ENCODE measurements at regions not wholly inside any gene's neighbourhood (a gene's known extent, or its start where the extent isn't known, plus 50 kb on each side); places are given as distances from the start of the nearest gene placed in this dataset.

GRCh38 chr17:74099442-74100340 lies 103.8 kb upstream of the RPL38 start:
- no peak overlapping the region for H3K4me3 ChIP-seq (replicated peaks in 1 of 3; ENCODE audit: insufficient read depth in 1 of 3, low read depth in 2 of 3, low read length in 3 of 3)
- FAIRE-seq (no peak), ATAC-seq (no peak), DNase-seq (ENCODE audit: low spot score) (no peak)
- no peaks in the 10 kb centered on the region for H3K4me1 ChIP-seq (ENCODE audit: insufficient read depth, low read length)
- H3K27me3 ChIP-seq (ENCODE audit: control insufficient read depth in 1 of 2, insufficient read depth in 2 of 2, low read length in 2 of 2) = peaks cover 2 to 78% of the 10 kb centered on the region in 2 experiments; a peak in 3 of 5 replicates
- H3K27ac ChIP-seq (ENCODE audit: extremely low read length, insufficient read depth, low read length) = no peak overlapping the region
- ChIA-PET POLR2A (no interaction called here), CTCF (ENCODE audit: low intra/inter-chr PET ratio, low total read pairs) (no interaction called here)
- no peaks in the 10 kb centered on the region for H3K79me2 ChIP-seq (ENCODE audit: insufficient read depth, low read length)
- 3% methylated on average over 15 of the region's 16 CpGs for WGBS (ENCODE audit: low lambda C conversion rate)
- H2AFZ ChIP-seq (ENCODE audit: low read length) = no peak overlapping the region
- H3K36me3 ChIP-seq (replicated peaks in 1 of 2; ENCODE audit: control insufficient read depth in 1 of 2, insufficient read depth in 2 of 2, low read length in 2 of 2) = no peaks in the 10 kb centered on the region
- in situ Hi-C loops (cut with HindIII; ENCODE audit: extremely low pct_ligation_motif_present, low pct_unique_long_range_greater_than_20kb) = no loop called here
- no TSS peak for BruUV-seq (replicated peaks)
- intact Hi-C loops (cut with micrococcal nuclease; ENCODE audit: unreplicated experiment) = no loop called here
- no peak overlapping the region for H3K9ac ChIP-seq (ENCODE audit: insufficient read depth, low read depth, low read length)
- H3K4me2 ChIP-seq (ENCODE audit: low read depth, low read length) = no peak overlapping the region
- no peaks in the 10 kb centered on the region for H4K20me1 ChIP-seq (ENCODE audit: insufficient read depth, low read length)
- H3K9me3 ChIP-seq (ENCODE audit: low read length) = no peaks in the 10 kb centered on the region
- no peak for TF ChIP-seq ZBTB26 (CRISPR knock-in tag; IDR thresholded peaks at IDR 0.05; ENCODE audit: borderline replicate concordance)
- TF ChIP-seq ZNF343 (CRISPR knock-in tag; IDR thresholded peaks at IDR 0.05) = no peak
- no peak for TF ChIP-seq ZNF333 (CRISPR knock-in tag; IDR thresholded peaks at IDR 0.05; ENCODE audit: borderline replicate concordance)
- TF ChIP-seq PAXIP1 (CRISPR knock-in tag; conservative IDR thresholded peaks at IDR 0.05) = no peak
- no peak for TF ChIP-seq ZNF570 (CRISPR knock-in tag; IDR thresholded peaks at IDR 0.05; ENCODE audit: borderline replicate concordance)
- TF ChIP-seq TOE1 (CRISPR knock-in tag; IDR thresholded peaks at IDR 0.05) = no peak
- no peak for TF ChIP-seq STAT6 (CRISPR knock-in tag; IDR thresholded peaks at IDR 0.05; ENCODE audit: borderline replicate concordance)
- TF ChIP-seq KLF6 (CRISPR knock-in tag; IDR thresholded peaks at IDR 0.05) = no peak
- TF ChIP-seq RAD21 (CRISPR knock-in tag; IDR thresholded peaks at IDR 0.05) = no peak
- TF ChIP-seq PTBP1 (IDR thresholded peaks at IDR 0.05; ENCODE audit: low read depth, low read length, poor library complexity, severe bottlenecking) = no peak
- no peak for TF ChIP-seq TOPORS (CRISPR knock-in tag; IDR thresholded peaks at IDR 0.05)
- no peak for TF ChIP-seq SNAPC5 (CRISPR knock-in tag; IDR thresholded peaks at IDR 0.05; ENCODE audit: borderline replicate concordance)
- no peak for TF ChIP-seq SMAD9 (CRISPR knock-in tag; IDR thresholded peaks at IDR 0.05)
- TF ChIP-seq ZZZ3 (CRISPR knock-in tag; IDR thresholded peaks at IDR 0.05; ENCODE audit: borderline replicate concordance) = no peak
- TF ChIP-seq SP4 (CRISPR knock-in tag; IDR thresholded peaks at IDR 0.05) = no peak

Measured in HepG2 (cell line).